A673 (cell line): ENCODE measurements at regions not wholly inside any gene's neighbourhood (a gene's known extent, or its start where the extent isn't known, plus 50 kb on each side); places are given as distances from the start of the nearest gene placed in this dataset.

Experiments used
- BruUV-seq: library from RNA; stranded (reverse); fragments of 400-500 nt; replicated peaks from 2 replicates; lab custom pipeline; 2021; lab: Mats Ljungman, UMichigan
- CTCF ChIA-PET: fragments of 300-600 bp; sonication (Branson Sonifier 250); formaldehyde crosslinking; loops from one replicate; lab custom pipeline; 2022; ENCODE audit warnings: antibody characterized with exemption; lab: Charles Lee
- POLR2A ChIA-PET: fragments of 300-600 bp; sonication (Branson Sonifier 250); formaldehyde crosslinking; loops from one replicate; lab custom pipeline; 2022; ENCODE audit warnings: antibody characterized with exemption; ENCODE audit not compliant: low non-redundant PET; lab: Charles Lee
- DNase-seq: peaks from one replicate; pipeline ENCODE4 v3.0.0-alpha.2; 2015; ENCODE audit warnings: low spot score
- H3K27ac ChIP-seq: fragments of 200-600 bp; sonication (generic); 2 replicates; pipeline ENCODE4 v1.5.1; 2016; ENCODE audit warnings: mixed run types, low read depth, mild to moderate bottlenecking, mixed read lengths, antibody characterized with exemption, low read length; ENCODE audit not compliant: poor library complexity, severe bottlenecking
- H3K27me3 ChIP-seq: fragments of 200-600 bp; sonication (generic); replicated peaks from 2 replicates; pipeline ENCODE4 v1.6.1; 2017; ENCODE audit warnings: mixed run types, low read depth, mild to moderate bottlenecking, mixed read lengths, antibody characterized with exemption, low read length; ENCODE audit not compliant: insufficient read depth, poor library complexity
- H3K36me3 ChIP-seq: fragments of 200-600 bp; sonication (generic); 2 replicates; pipeline ENCODE4 v1.6.1; 2016; ENCODE audit warnings: mixed run types, mild to moderate bottlenecking, mixed read lengths, antibody characterized with exemption, low read length; ENCODE audit not compliant: insufficient read depth, poor library complexity, severe bottlenecking
- H3K4me1 ChIP-seq: fragments of 200-600 bp; sonication (generic); 2 replicates; pipeline ENCODE4 v1.6.1; 2017; ENCODE audit warnings: mixed run types, mild to moderate bottlenecking, mixed read lengths, antibody characterized with exemption, low read length; ENCODE audit not compliant: insufficient read depth, poor library complexity, severe bottlenecking
- H3K4me3 ChIP-seq: fragments of 200-600 bp; sonication (generic); 2 replicates; pipeline ENCODE4 v1.5.1; 2016; ENCODE audit warnings: low read depth, mixed run types, mild to moderate bottlenecking, mixed read lengths, low read length; ENCODE audit not compliant: poor library complexity, severe bottlenecking
- H3K9me3 ChIP-seq: fragments of 200-600 bp; sonication (generic); 2 replicates; pipeline ENCODE4 v1.6.1; 2016; ENCODE audit warnings: mixed run types, low read depth, mild to moderate bottlenecking, mixed read lengths, antibody characterized with exemption, low read length; ENCODE audit not compliant: poor library complexity, severe bottlenecking
- CTCF ChIP-seq: fragments of 300-800, 200-600 bp; sonication (generic); conservative IDR thresholded peaks from 2 replicates; pipeline ENCODE4 v1.5.1; 2017; ENCODE audit warnings: low read depth, mild to moderate bottlenecking, antibody characterized with exemption, low read length, moderate library complexity, mixed read lengths
- EZH2 ChIP-seq: fragments of 200-600 bp; sonication (generic); IDR thresholded peaks from 2 replicates; pipeline ENCODE4 v1.6.1; 2017; ENCODE audit warnings: borderline replicate concordance, low read depth, mild to moderate bottlenecking, mixed read lengths, antibody characterized with exemption, low read length; ENCODE audit not compliant: poor library complexity, severe bottlenecking
- intact Hi-C: fragments of 100-400 bp; cut with micrococcal nuclease; formaldehyde crosslinking; loops from one replicate; pipeline ENCODE4 v1.10.0; 2022; ENCODE audit not compliant: unreplicated experiment

GRCh38 chr9:81508476-81508875 lies 180.9 kb downstream of the TLE1 start:
- no peak overlapping the region for H3K27ac ChIP-seq
- BruUV-seq = no TSS peak
- no peaks in the 10 kb centered on the region for H3K27me3 ChIP-seq
- no peaks in the 10 kb centered on the region for H3K9me3 ChIP-seq
- no peaks in the 10 kb centered on the region for H3K4me1 ChIP-seq
- no peak for DNase-seq
- no peaks in the 10 kb centered on the region for H3K36me3 ChIP-seq
- ChIA-PET POLR2A (no interaction called here), CTCF (no interaction called here)
- TF ChIP-seq EZH2 = no peak
- no peak for TF ChIP-seq CTCF
- no peak overlapping the region for H3K4me3 ChIP-seq
- intact Hi-C loops = no loop called here

- no peak for DNase-seq
- intact Hi-C loops = no loop called here
- Histone ChIP-seq H3K9me3 (no peaks in the 10 kb centered on the region), H3K4me3 (no peak overlapping the region), H3K36me3 (no peaks in the 10 kb centered on the region), H3K27ac (no peak overlapping the region), H3K27me3 (no peaks in the 10 kb centered on the region), H3K4me1 (no peaks in the 10 kb centered on the region)
- no peak for TF ChIP-seq CTCF
- no peak for TF ChIP-seq EZH2
- ChIA-PET CTCF (no interaction called here), POLR2A (no interaction called here)
- BruUV-seq = no TSS peak
Measured at GRCh38 chr9:81506941-81507864, 182.1 kb downstream of the TLE1 start.

GRCh38 chr9:81499594-81499993 lies 189.8 kb downstream of the TLE1 start:
- ChIA-PET POLR2A (no interaction called here), CTCF (no interaction called here)
- TF ChIP-seq EZH2 (no peak), CTCF (no peak)
- H3K27me3 ChIP-seq = no peaks in the 10 kb centered on the region
- no peaks in the 10 kb centered on the region for H3K9me3 ChIP-seq
- H3K4me3 ChIP-seq = no peak overlapping the region
- H3K4me1 ChIP-seq = no peaks in the 10 kb centered on the region
- no peak for DNase-seq
- intact Hi-C loops = no loop called here
- H3K36me3 ChIP-seq = no peaks in the 10 kb centered on the region
- no peak overlapping the region for H3K27ac ChIP-seq
- no TSS peak for BruUV-seq
